Adrenal gland (tissue), 5 donors: ENCODE measurements at regions not wholly inside any gene's neighbourhood (a gene's known extent, or its start where the extent isn't known, plus 50 kb on each side); places are given as distances from the start of the nearest gene placed in this dataset.

Source experiments
- POLR2A ChIP-seq, 2 donors: fragments of 450-650 bp; IDR thresholded peaks; one replicate each; pipeline ENCODE4 v1.6.1; 2017; ENCODE audit warnings: antibody characterized with exemption in 2 of 2, mild to moderate bottlenecking in 2 of 2, moderate library complexity in 1 of 2
- TF ChIP-seq, protein P1 (sequence below), 6 experiments: fragments of 450-650 bp in 4 of 6; fragments of 200-600 bp in 2 of 6; sonication (generic) in 1 of 6; IDR thresholded peaks; 1 replicate in 5 of 6; 2 replicates in 1 of 6; pipeline versions ENCODE4 v1.5.1 to v1.8.0; 2016 to 2021; ENCODE audit warnings: antibody characterized with exemption in 6 of 6, mild to moderate bottlenecking in 2 of 6, moderate library complexity in 1 of 6
- donor health status: DM: no; HTN: no; CAD: no.

GRCh38 chr18:51654488-51655326 is 457.2 kb upstream of the MEX3C start:
- no peak for TF ChIP-seq POLR2A (IDR thresholded peaks at IDR 0.05)
- TF ChIP-seq, protein P1, sequence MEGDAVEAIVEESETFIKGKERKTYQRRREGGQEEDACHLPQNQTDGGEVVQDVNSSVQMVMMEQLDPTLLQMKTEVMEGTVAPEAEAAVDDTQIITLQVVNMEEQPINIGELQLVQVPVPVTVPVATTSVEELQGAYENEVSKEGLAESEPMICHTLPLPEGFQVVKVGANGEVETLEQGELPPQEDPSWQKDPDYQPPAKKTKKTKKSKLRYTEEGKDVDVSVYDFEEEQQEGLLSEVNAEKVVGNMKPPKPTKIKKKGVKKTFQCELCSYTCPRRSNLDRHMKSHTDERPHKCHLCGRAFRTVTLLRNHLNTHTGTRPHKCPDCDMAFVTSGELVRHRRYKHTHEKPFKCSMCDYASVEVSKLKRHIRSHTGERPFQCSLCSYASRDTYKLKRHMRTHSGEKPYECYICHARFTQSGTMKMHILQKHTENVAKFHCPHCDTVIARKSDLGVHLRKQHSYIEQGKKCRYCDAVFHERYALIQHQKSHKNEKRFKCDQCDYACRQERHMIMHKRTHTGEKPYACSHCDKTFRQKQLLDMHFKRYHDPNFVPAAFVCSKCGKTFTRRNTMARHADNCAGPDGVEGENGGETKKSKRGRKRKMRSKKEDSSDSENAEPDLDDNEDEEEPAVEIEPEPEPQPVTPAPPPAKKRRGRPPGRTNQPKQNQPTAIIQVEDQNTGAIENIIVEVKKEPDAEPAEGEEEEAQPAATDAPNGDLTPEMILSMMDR (IDR thresholded peaks at IDR 0.05), result no peak
